Fibroblast of lung (primary cell): ENCODE measurements at regions not wholly inside any gene's neighbourhood (a gene's known extent, or its start where the extent isn't known, plus 50 kb on each side); places are given as distances from the start of the nearest gene placed in this dataset.

Source experiments
- DNase-seq, 2 donors: peaks; one replicate each; pipeline versions ENCODE4 v3.0.0 to v3.0.0-alpha.2; 2010; ENCODE audit warnings: low read depth in 2 of 2
- H2AFZ ChIP-seq: 2 replicates; pipeline ENCODE4 v1.5.1; 2012; ENCODE audit warnings: low read length, control low read depth, inconsistent platforms
- H3K27ac ChIP-seq: 2 replicates; pipeline ENCODE4 v1.5.1; 2011; ENCODE audit warnings: low read length, control low read depth; ENCODE audit not compliant: insufficient read depth
- H3K27me3 ChIP-seq: 2 replicates; pipeline ENCODE4 v1.5.1; 2011; ENCODE audit warnings: mild to moderate bottlenecking, low read length; ENCODE audit not compliant: control insufficient read depth, insufficient read depth
- H3K36me3 ChIP-seq: 2 replicates; pipeline ENCODE4 v1.5.1; 2011; ENCODE audit warnings: low read length; ENCODE audit not compliant: control insufficient read depth, insufficient read depth
- H3K4me1 ChIP-seq: 2 replicates; pipeline ENCODE4 v1.5.1; 2011; ENCODE audit warnings: low read length; ENCODE audit not compliant: control insufficient read depth, insufficient read depth; ENCODE audit errors: extremely low read depth
- H3K4me2 ChIP-seq: 2 replicates; pipeline ENCODE4 v1.5.1; 2011; ENCODE audit warnings: low read length, control low read depth; ENCODE audit not compliant: insufficient read depth; ENCODE audit errors: extremely low read depth
- H3K4me3 ChIP-seq, 4 experiments: fragments of 200-600 bp in 1 of 4; sonication (generic) in 1 of 4; replicated peaks in 1 of 4; 2 replicates each; pipeline ENCODE4 v1.5.1; 2011 to 2016; ENCODE audit warnings: low read length in 4 of 4, low read depth in 3 of 4, mild to moderate bottlenecking in 3 of 4, control low read depth in 2 of 4, inconsistent platforms in 1 of 4, mixed read lengths in 1 of 4; ENCODE audit not compliant: insufficient read depth in 1 of 4; ENCODE audit errors: control extremely low read depth in 1 of 4
- H3K79me2 ChIP-seq: 2 replicates; pipeline ENCODE4 v1.5.1; 2012; ENCODE audit warnings: mild to moderate bottlenecking, low read length, inconsistent platforms; ENCODE audit not compliant: control insufficient read depth, insufficient read depth
- H3K9ac ChIP-seq: 2 replicates; pipeline ENCODE4 v1.5.1; 2011; ENCODE audit warnings: mild to moderate bottlenecking, low read length, control low read depth; ENCODE audit not compliant: insufficient read depth
- H3K9me3 ChIP-seq: 2 replicates; pipeline ENCODE4 v1.5.1; 2012; ENCODE audit warnings: low read depth, low read length; ENCODE audit not compliant: control insufficient read depth, insufficient read depth
- H4K20me1 ChIP-seq: 2 replicates; pipeline ENCODE4 v1.5.1; 2011; ENCODE audit warnings: low read length; ENCODE audit not compliant: control insufficient read depth, insufficient read depth; ENCODE audit errors: extremely low read depth
- EZH2 ChIP-seq: IDR thresholded peaks from 2 replicates; pipeline ENCODE4 v1.5.1; 2012; ENCODE audit warnings: low read length, control low read depth, mild to moderate bottlenecking; ENCODE audit errors: missing control alignments
- TF ChIP-seq, protein P1 (sequence below), 2 donors: IDR thresholded peaks in 1 of 2; conservative IDR thresholded peaks in 1 of 2; 1 replicate in 1 of 2; 2 replicates in 1 of 2; pipeline ENCODE4 v1.5.1; 2011 to 2012; ENCODE audit warnings: low read length in 2 of 2, control low read depth in 1 of 2, inconsistent platforms in 1 of 2, low read depth in 1 of 2, mild to moderate bottlenecking in 1 of 2

DNA sequence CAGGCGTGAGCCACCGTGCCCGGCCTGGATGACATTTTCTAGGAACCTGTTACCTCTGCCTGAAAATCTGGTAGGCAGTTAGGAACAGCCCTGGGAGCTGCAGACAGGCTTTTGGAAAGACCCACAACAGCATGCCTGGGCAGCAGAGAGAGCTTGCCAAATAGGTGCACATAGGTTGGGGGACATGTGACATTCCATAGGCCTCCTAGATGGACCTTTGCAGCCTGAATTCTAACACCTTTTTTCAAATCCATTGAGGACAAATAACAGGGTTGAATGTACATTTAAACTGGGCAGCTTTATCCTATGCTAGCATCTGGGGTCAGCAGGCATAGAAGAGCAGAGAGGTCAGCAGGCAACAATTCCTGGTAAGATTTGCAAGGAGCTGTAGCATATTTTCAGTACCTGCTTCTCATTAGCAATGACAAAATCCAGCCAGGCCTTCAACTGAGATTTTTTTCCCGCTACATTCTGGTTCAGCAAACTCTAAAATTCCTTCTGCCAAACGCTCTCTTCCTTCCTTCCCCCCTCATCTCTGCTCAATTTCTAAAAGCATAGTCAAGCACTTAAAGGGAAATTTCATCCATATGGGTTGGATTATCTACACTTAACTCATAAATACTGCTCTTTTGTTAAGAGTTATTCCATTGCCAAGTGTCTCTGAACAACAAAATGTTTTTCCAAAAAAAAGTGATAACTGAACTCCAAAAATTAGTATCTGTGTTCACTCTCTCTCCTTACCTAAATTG, 75.2 kb downstream of the SOWAHC start:
- H3K9ac ChIP-seq = no peak overlapping the region
- H4K20me1 ChIP-seq = no peaks in the 10 kb centered on the region
- H3K27me3 ChIP-seq = no peaks in the 10 kb centered on the region
- no peak overlapping the region for H3K4me2 ChIP-seq
- no peak overlapping the region for H2AFZ ChIP-seq
- no peak for DNase-seq
- no peak overlapping the region for H3K4me3 ChIP-seq
- H3K36me3 ChIP-seq = no peaks in the 10 kb centered on the region
- H3K27ac ChIP-seq = no peak overlapping the region
- no peaks in the 10 kb centered on the region for H3K4me1 ChIP-seq
- H3K9me3 ChIP-seq = no peaks in the 10 kb centered on the region
- no peak for TF ChIP-seq EZH2
- TF ChIP-seq, protein P1, sequence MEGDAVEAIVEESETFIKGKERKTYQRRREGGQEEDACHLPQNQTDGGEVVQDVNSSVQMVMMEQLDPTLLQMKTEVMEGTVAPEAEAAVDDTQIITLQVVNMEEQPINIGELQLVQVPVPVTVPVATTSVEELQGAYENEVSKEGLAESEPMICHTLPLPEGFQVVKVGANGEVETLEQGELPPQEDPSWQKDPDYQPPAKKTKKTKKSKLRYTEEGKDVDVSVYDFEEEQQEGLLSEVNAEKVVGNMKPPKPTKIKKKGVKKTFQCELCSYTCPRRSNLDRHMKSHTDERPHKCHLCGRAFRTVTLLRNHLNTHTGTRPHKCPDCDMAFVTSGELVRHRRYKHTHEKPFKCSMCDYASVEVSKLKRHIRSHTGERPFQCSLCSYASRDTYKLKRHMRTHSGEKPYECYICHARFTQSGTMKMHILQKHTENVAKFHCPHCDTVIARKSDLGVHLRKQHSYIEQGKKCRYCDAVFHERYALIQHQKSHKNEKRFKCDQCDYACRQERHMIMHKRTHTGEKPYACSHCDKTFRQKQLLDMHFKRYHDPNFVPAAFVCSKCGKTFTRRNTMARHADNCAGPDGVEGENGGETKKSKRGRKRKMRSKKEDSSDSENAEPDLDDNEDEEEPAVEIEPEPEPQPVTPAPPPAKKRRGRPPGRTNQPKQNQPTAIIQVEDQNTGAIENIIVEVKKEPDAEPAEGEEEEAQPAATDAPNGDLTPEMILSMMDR (conservative IDR thresholded peaks at IDR 0.05 in 1 of 2, IDR thresholded peaks at IDR 0.05 in 1 of 2; ENCODE audit: low read depth in 1 of 2, low read length in 2 of 2) = no peak
- no peaks in the 10 kb centered on the region for H3K79me2 ChIP-seq

DNA sequence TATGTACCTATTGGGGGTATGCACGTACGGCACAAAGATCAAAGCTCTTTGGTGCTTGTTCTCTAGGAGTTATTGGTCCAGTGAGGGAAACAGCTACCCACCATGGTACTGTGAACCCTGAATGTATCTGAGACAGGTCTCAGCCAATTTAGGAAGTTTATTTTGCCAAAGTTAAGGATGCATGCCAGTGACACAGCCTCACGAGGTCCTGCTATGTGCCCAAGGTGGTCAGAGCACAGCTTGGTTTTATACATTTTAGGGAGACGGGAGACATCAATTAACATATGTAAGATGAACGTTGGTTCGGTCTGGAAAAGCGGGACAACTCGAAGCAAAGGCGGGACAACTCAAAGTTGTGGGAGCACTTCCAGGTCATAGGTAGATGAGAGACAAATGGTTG, 75.8 kb downstream of the SOWAHC start:
- Histone ChIP-seq H3K9me3 (no peaks in the 10 kb centered on the region), H2AFZ (no peak overlapping the region), H3K79me2 (no peaks in the 10 kb centered on the region), H4K20me1 (no peaks in the 10 kb centered on the region), H3K4me2 (no peak overlapping the region), H3K27me3 (no peaks in the 10 kb centered on the region), H3K4me3 (no peak overlapping the region), H3K36me3 (no peaks in the 10 kb centered on the region), H3K9ac (no peak overlapping the region), H3K27ac (no peak overlapping the region), H3K4me1 (no peaks in the 10 kb centered on the region)
- TF ChIP-seq, protein P1 (conservative IDR thresholded peaks at IDR 0.05 in 1 of 2, IDR thresholded peaks at IDR 0.05 in 1 of 2; ENCODE audit: low read depth in 1 of 2, low read length in 2 of 2) = no peak
- no peak for TF ChIP-seq EZH2
- DNase-seq = no peak

DNA sequence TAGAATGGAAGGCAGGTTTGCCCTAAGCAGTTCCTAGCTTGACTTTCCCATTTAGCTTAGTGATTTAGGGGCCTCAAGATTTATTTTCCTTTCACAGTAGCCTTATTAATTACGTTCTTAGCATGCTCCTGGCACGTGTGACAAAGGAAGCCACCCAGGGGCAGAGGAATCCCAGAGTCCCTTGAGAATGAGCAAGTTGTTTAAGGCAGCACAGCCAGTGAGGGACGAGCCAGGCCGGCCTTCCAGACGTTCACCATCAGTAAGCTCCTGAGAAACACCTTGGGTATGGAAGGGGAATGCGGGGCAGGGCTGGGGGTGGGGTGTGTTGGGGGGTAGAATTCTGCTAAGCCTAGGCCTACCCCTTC, 76.3 kb downstream of the SOWAHC start:
- H4K20me1 ChIP-seq = no peaks in the 10 kb centered on the region
- no peaks in the 10 kb centered on the region for H3K79me2 ChIP-seq
- H3K4me2 ChIP-seq = no peak overlapping the region
- DNase-seq = no peak
- no peaks in the 10 kb centered on the region for H3K27me3 ChIP-seq
- no peak overlapping the region for H3K9ac ChIP-seq
- no peaks in the 10 kb centered on the region for H3K36me3 ChIP-seq
- no peak for TF ChIP-seq EZH2
- TF ChIP-seq, protein P1 (conservative IDR thresholded peaks at IDR 0.05 in 1 of 2, IDR thresholded peaks at IDR 0.05 in 1 of 2; ENCODE audit: low read depth in 1 of 2, low read length in 2 of 2) = no peak
- H2AFZ ChIP-seq = no peak overlapping the region
- H3K9me3 ChIP-seq = no peaks in the 10 kb centered on the region
- no peak overlapping the region for H3K27ac ChIP-seq
- no peak overlapping the region for H3K4me3 ChIP-seq
- no peaks in the 10 kb centered on the region for H3K4me1 ChIP-seq
